ENCODE measurements at regions not wholly inside any gene's neighbourhood (a gene's known extent, or its start where the extent isn't known, plus 50 kb on each side); places are given as distances from the start of the nearest gene placed in this dataset.

GRCh38 chr5:114695292-114695904 lies 333.5 kb downstream of the KCNN2 start:
- no peak for TF ChIP-seq CTCF (IDR thresholded peaks at IDR 0.05)
- TF ChIP-seq POLR2A (IDR thresholded peaks at IDR 0.05): no peak
